Large intestine (tissue), 3 donors: ENCODE measurements at regions not wholly inside any gene's neighbourhood (a gene's known extent, or its start where the extent isn't known, plus 50 kb on each side); places are given as distances from the start of the nearest gene placed in this dataset.

Experiments
- DNase-seq, 2 donors: peaks; one replicate each; pipeline versions ENCODE4 v3.0.0 to v3.0.0-alpha.2; 2013
- H3K27ac ChIP-seq: one replicate; pipeline ENCODE4 v1.5.1; 2013; ENCODE audit warnings: low read length
- H3K27me3 ChIP-seq: 2 replicates; pipeline ENCODE4 v1.6.1; 2013; ENCODE audit warnings: low read length; ENCODE audit not compliant: control insufficient read depth, insufficient read depth
- H3K36me3 ChIP-seq: 2 replicates; pipeline ENCODE4 v1.6.1; 2013; ENCODE audit warnings: low read length; ENCODE audit not compliant: control insufficient read depth, insufficient read depth
- H3K4me1 ChIP-seq: one replicate; pipeline ENCODE4 v1.6.1; 2013; ENCODE audit warnings: low read length; ENCODE audit not compliant: control insufficient read depth, insufficient read depth
- H3K4me3 ChIP-seq: one replicate; pipeline ENCODE4 v1.5.1; 2013; ENCODE audit warnings: low read length
- H3K9me3 ChIP-seq: one replicate; pipeline ENCODE4 v1.6.1; 2013; ENCODE audit warnings: mild to moderate bottlenecking, low read depth, low read length, moderate library complexity; ENCODE audit not compliant: control insufficient read depth
- WGBS: methylation state at CpG from one replicate; pipeline ENCODE4 v1.1.5; 2013; ENCODE audit warnings: low lambda C conversion rate; ENCODE audit not compliant: insufficient coverage; 5-methylcytosine and 5-hydroxymethylcytosine counted together

DNA sequence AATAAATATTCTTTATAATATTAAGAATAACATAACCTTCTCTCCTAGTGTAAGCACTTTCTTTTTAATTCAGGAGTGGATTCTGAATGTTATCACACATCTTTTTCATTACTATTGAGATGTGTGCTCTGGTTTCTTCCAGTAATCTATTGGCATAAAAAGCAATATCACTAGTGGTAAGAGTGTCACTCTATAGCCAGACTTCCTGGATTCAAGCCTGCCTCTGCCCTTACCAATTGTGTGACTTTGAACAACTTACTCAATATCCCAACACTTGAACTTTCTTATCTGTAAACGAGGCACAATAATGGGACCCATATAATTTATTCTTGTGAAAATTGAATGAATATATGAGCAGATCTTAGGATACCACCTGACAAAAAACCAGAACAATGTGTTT, 71.0 kb downstream of the SEM1 start:
- no peaks in the 10 kb centered on the region for H3K4me1 ChIP-seq
- no peak overlapping the region for H3K27ac ChIP-seq
- DNase-seq = no peak
- H3K36me3 ChIP-seq = no peaks in the 10 kb centered on the region
- H3K27me3 ChIP-seq = no peaks in the 10 kb centered on the region
- no peak overlapping the region for H3K4me3 ChIP-seq
- WGBS = 80% methylated on average over 1 of the region's 1 CpG
- no peaks in the 10 kb centered on the region for H3K9me3 ChIP-seq

GRCh38 chr7:96637522-96637921, 72.1 kb downstream of the SEM1 start:
- Histone ChIP-seq H3K27me3 (no peaks in the 10 kb centered on the region), H3K27ac (no peak overlapping the region), H3K4me1 (no peaks in the 10 kb centered on the region), H3K4me3 (no peak overlapping the region), H3K36me3 (no peaks in the 10 kb centered on the region), H3K9me3 (no peaks in the 10 kb centered on the region)
- DNase-seq = no peak

- Histone ChIP-seq H3K4me1 (no peaks in the 10 kb centered on the region), H3K9me3 (no peaks in the 10 kb centered on the region), H3K36me3 (no peaks in the 10 kb centered on the region), H3K27ac (no peak overlapping the region), H3K4me3 (no peak overlapping the region), H3K27me3 (no peaks in the 10 kb centered on the region)
- no peak for DNase-seq
- no CpG with 5 or more reads among the region's 3 CpGs for WGBS
Observed at GRCh38 chr7:96636979-96637378, 72.7 kb downstream of the SEM1 start.

DNA sequence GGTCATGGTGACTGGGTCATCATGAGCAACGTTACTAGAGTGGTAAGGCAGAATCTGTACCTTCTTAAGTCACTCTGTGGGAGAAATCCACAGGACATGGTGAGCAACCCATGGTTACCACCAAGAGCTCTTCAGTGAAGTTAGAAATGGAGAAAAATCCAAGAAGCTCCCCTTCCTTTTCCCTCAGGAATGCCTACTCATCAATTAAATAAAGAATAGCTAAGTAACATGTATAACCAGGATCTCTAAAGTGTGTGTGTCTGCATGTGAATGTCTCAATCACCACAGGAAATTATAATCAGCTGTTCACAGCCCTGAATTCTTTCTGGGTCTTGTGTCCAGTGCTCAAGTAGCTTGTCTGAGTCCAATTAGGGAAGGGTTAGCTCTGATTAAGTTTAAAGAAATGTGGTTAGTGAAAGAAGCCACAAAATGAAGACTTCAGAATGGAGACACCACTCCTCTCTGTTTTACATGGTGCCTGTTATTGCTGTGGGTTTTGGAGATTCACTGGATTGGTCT, 73.2 kb downstream of the SEM1 start:
- no peaks in the 10 kb centered on the region for H3K27me3 ChIP-seq
- no peak overlapping the region for H3K4me3 ChIP-seq
- no peaks in the 10 kb centered on the region for H3K36me3 ChIP-seq
- H3K27ac ChIP-seq = no peak overlapping the region
- no peaks in the 10 kb centered on the region for H3K9me3 ChIP-seq
- DNase-seq = no peak
- H3K4me1 ChIP-seq = no peaks in the 10 kb centered on the region
- WGBS = no CpG with 5 or more reads among the region's 1 CpG

- no peak for DNase-seq
Observed at GRCh38 chr7:96629884-96630283, 79.8 kb downstream of the SEM1 start.

DNA sequence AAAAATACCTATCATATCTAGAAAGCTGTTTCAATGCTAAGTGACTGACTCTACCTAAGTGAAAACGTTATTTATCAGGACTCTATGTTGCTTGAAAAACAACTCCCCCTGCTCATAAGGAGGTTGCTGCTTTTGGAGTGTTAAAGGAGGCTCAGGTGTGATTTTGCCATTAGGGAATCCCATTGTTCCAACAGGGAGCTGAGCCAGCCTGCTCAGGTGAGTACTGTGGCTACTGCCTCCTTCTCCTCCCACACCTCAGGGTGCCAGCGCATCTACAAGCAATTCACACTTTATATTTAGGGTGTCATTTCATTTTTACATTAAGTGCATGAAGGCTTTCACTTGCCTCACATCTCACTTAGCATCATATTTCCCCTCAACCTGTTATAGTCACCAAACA, 84.7 kb downstream of the SEM1 start:
- H3K27me3 ChIP-seq = no peaks in the 10 kb centered on the region
- no peaks in the 10 kb centered on the region for H3K36me3 ChIP-seq
- no peak overlapping the region for H3K27ac ChIP-seq
- no peaks in the 10 kb centered on the region for H3K4me1 ChIP-seq
- DNase-seq = no peak
- WGBS = no CpG with 5 or more reads among the region's 2 CpGs
- no peaks in the 10 kb centered on the region for H3K9me3 ChIP-seq
- H3K4me3 ChIP-seq = no peak overlapping the region

More at GRCh38 chr7:96629884-96630283, 79.8 kb downstream of the SEM1 start:
- Histone ChIP-seq H3K4me3 (no peak overlapping the region), H3K9me3 (no peaks in the 10 kb centered on the region), H3K27me3 (no peaks in the 10 kb centered on the region), H3K27ac (no peak overlapping the region), H3K4me1 (no peaks in the 10 kb centered on the region), H3K36me3 (no peaks in the 10 kb centered on the region)
- no CpG with 5 or more reads among the region's 2 CpGs for WGBS

DNA sequence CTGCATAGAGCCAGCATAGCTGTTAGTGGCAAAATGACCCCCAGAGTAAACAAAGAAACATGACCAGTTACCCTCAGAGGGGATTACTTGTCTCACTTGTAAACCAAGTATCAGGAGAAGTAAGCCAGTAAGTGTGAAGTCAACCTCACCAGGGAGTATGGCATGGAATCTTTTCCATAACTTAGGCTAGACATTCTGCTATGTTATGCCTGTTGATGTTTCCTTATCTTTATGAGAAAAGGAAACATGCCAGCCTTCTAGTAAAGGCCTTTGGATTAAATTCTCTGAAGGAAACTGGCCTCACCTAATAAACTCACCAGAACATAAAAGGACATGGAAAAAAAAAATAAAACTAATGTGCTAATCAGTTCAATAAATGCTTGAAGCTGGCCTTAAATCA, 87.7 kb downstream of the SEM1 start:
- Histone ChIP-seq H3K27ac (no peak overlapping the region), H3K4me1 (no peaks in the 10 kb centered on the region), H3K27me3 (no peaks in the 10 kb centered on the region), H3K9me3 (no peaks in the 10 kb centered on the region), H3K36me3 (no peaks in the 10 kb centered on the region), H3K4me3 (no peak overlapping the region)
- no peak for DNase-seq

DNA sequence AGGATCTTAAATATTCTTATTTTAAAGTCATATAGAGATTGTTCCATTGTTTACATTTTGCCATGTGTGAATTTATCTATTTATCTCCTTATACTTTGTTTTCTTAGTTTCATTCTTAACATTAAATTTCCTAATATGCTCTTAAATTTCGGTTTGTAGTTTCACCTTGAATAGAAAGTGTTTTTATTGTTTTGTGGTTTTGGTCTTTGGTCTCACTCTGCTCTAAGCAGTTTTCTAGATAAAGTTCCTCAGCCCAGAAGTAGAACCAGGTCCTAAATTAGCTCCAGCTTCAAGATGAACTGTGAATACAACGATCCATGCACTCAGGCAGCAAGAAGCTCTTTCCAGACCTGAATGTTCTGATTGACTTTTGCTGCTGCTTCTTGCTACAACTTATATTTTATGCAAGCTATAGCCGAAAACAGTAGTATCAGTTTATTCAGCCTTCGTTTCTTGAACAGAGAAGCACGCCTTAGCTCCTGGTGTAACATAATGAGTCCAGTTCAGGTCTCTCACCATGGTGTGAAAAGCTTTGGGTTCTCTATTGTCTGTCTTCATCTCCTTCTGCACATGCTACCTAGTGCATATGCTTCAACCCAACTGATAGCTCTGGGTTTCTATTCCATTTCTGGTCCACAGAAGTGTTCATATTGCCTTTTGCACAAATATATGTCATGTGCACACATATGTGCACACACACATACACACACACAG, 95.3 kb downstream of the SEM1 start:
- Histone ChIP-seq H3K36me3 (no peaks in the 10 kb centered on the region), H3K27ac (no peak overlapping the region), H3K27me3 (no peaks in the 10 kb centered on the region), H3K4me3 (no peak overlapping the region), H3K4me1 (no peaks in the 10 kb centered on the region), H3K9me3 (no peaks in the 10 kb centered on the region)
- DNase-seq = no peak
- WGBS = no CpG with 5 or more reads among the region's 5 CpGs

DNA sequence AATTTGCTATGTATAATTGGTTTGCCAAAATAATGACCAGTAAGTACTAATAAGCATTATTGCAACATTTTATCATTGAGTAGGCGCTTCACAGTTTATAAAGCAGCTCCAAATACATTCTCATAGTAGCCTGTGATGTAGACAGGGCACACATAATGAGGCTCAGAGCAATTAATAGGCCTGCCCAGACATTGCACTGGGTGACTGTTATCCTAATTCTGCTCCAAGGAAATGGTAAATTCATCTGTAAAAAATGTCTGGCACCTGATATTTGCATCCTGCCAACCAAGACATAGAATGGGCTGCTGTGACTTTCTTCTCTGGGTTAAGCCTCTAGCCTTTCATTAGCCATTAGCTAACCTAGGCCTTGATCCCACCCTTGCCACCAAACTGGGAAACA, 97.6 kb downstream of the SEM1 start:
- WGBS = no CpG with 5 or more reads among the region's 1 CpG
- H3K36me3 ChIP-seq = no peaks in the 10 kb centered on the region
- no peak for DNase-seq
- no peaks in the 10 kb centered on the region for H3K27me3 ChIP-seq
- no peaks in the 10 kb centered on the region for H3K4me1 ChIP-seq
- no peak overlapping the region for H3K27ac ChIP-seq
- no peak overlapping the region for H3K4me3 ChIP-seq
- no peaks in the 10 kb centered on the region for H3K9me3 ChIP-seq

DNA sequence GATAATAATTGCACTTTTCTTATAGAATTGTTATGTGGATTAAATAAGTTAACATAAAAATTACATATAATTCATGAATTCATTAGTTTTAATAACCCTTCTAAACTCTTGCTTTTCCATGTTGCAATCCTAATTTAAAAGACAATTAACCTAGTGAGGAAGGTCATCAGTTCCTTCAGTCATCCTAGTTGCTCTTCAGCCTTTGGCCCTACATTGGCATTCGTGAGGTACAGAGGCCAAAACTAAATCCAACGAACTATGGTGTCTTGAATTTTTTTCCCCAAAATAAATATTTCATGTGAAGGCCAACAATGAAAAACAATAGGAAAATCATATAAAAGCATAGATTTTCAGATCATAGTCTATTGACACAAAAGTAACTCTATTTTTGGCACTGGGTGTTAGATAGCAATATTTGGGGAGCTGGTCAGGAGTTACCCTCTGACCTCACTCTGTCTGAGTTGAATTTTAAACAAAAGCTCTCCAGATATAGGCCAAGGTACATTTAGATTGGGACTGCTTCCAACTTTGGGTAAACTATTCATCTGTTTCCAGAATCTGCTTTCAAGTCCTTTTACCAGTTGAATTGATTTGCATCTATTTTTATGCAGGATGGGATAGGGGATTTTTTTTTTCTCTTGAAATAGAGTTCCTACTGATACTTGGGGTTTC, 104.5 kb downstream of the SEM1 start:
- no peaks in the 10 kb centered on the region for H3K9me3 ChIP-seq
- DNase-seq = no peak
- H3K4me3 ChIP-seq = no peak overlapping the region
- no peaks in the 10 kb centered on the region for H3K4me1 ChIP-seq
- H3K27ac ChIP-seq = no peak overlapping the region
- WGBS = no CpG with 5 or more reads among the region's 2 CpGs
- no peaks in the 10 kb centered on the region for H3K36me3 ChIP-seq
- no peaks in the 10 kb centered on the region for H3K27me3 ChIP-seq
